WTC11 (cell line): ENCODE measurements at regions not wholly inside any gene's neighbourhood (a gene's known extent, or its start where the extent isn't known, plus 50 kb on each side); places are given as distances from the start of the nearest gene placed in this dataset.

Experiments used
- ATAC-seq: fragments of 200-7000 bp; cut with Tn5 transposase; 2 replicates; pipeline ENCODE4 v1.10.0; 2021; ENCODE audit warnings: mild to moderate bottlenecking, moderate library complexity
- CTCF ChIA-PET: fragments of 300-600 bp; sonication (Branson Sonifier 250); formaldehyde crosslinking; loops from one replicate; lab custom pipeline; 2021; ENCODE audit warnings: antibody characterized with exemption; lab: Charles Lee
- POLR2A ChIA-PET: fragments of 350-600 bp; sonication (Branson Sonifier 250); formaldehyde crosslinking; loops from one replicate; lab custom pipeline; 2021; ENCODE audit warnings: antibody characterized with exemption; lab: Charles Lee
- DNase-seq: peaks from one replicate; pipeline ENCODE4 v3.0.0; 2021; ENCODE audit warnings: low spot score
- H3K27ac Mint-ChIP-seq: 2 replicates; pipeline ENCODE4 v1.8.0; 2021; ENCODE audit warnings: mixed read lengths
- H3K27me3 Mint-ChIP-seq: 2 replicates; pipeline ENCODE4 v1.8.0; 2021; ENCODE audit warnings: low read depth, mild to moderate bottlenecking, moderate library complexity, mixed read lengths
- H3K36me3 Mint-ChIP-seq: 2 replicates; pipeline ENCODE4 v1.8.0; 2021; ENCODE audit warnings: mixed read lengths
- H3K4me1 Mint-ChIP-seq: 2 replicates; pipeline ENCODE4 v1.8.0; 2022; ENCODE audit warnings: mixed read lengths
- H3K4me3 Mint-ChIP-seq: 2 replicates; pipeline ENCODE4 v1.8.0; 2021; ENCODE audit warnings: mild to moderate bottlenecking, moderate library complexity, mixed read lengths
- H3K9me3 Mint-ChIP-seq: 2 replicates; pipeline ENCODE4 v1.8.0; 2021; ENCODE audit warnings: mixed read lengths
- AR ChIP-seq: fragments of 250-450 bp; sonication (Bioruptor Pico); IDR thresholded peaks from 2 replicates; pipeline ENCODE4 v1.9.0; 2021; ENCODE audit warnings: mild to moderate bottlenecking
- ATF1 ChIP-seq: sonication (generic); formaldehyde crosslinking; IDR thresholded peaks from 2 replicates; pipeline ENCODE4 v1.8.1; 2023; ENCODE audit warnings: mild to moderate bottlenecking, moderate library complexity, missing genetic modification reagents
- ATF2 ChIP-seq: sonication (generic); formaldehyde crosslinking; IDR thresholded peaks from 2 replicates; pipeline ENCODE4 v1.8.1; 2022; ENCODE audit warnings: low read depth, missing genetic modification reagents, borderline replicate concordance
- CREM ChIP-seq: sonication (generic); formaldehyde crosslinking; IDR thresholded peaks from 2 replicates; pipeline ENCODE4 v1.8.1; 2022; ENCODE audit warnings: mild to moderate bottlenecking, missing genetic modification reagents, moderate library complexity
- CTCF ChIP-seq: fragments of 200-600 bp; IDR thresholded peaks from 2 replicates; pipeline ENCODE4 v1.8.0; 2022; ENCODE audit warnings: antibody characterized with exemption
- FOXJ3 ChIP-seq: sonication (generic); formaldehyde crosslinking; IDR thresholded peaks from 2 replicates; pipeline ENCODE4 v1.9.0; 2021; ENCODE audit warnings: missing genetic modification reagents, mild to moderate bottlenecking, borderline replicate concordance
- FOXK1 ChIP-seq: sonication (generic); formaldehyde crosslinking; IDR thresholded peaks from 2 replicates; pipeline ENCODE4 v1.8.0; 2022; ENCODE audit warnings: mild to moderate bottlenecking, moderate library complexity, missing genetic modification reagents
- GRHL2 ChIP-seq: fragments of 250-450 bp; sonication (Bioruptor Pico); IDR thresholded peaks from 2 replicates; pipeline ENCODE4 v1.8.0; 2022; ENCODE audit warnings: mild to moderate bottlenecking, moderate library complexity; ENCODE audit not compliant: insufficient replicate concordance, severe bottlenecking
- NFATC4 ChIP-seq: fragments of 250-450 bp; sonication (Bioruptor Pico); IDR thresholded peaks from 2 replicates; pipeline ENCODE4 v1.9.0; 2021; ENCODE audit warnings: mild to moderate bottlenecking
- NFE2L1 ChIP-seq: sonication (generic); formaldehyde crosslinking; IDR thresholded peaks from 2 replicates; pipeline ENCODE4 v1.8.1; 2023; ENCODE audit warnings: missing genetic modification reagents
- PREB ChIP-seq: sonication (generic); formaldehyde crosslinking; IDR thresholded peaks from 2 replicates; pipeline ENCODE4 v1.8.1; 2022; ENCODE audit warnings: mild to moderate bottlenecking, missing genetic modification reagents, moderate library complexity, borderline replicate concordance
- SP1 ChIP-seq: sonication (generic); formaldehyde crosslinking; conservative IDR thresholded peaks from 2 replicates; pipeline ENCODE4 v1.8.1; 2022; ENCODE audit warnings: missing genetic modification reagents
- TCF7 ChIP-seq: sonication (generic); formaldehyde crosslinking; IDR thresholded peaks from 2 replicates; pipeline ENCODE4 v1.8.0; 2022; ENCODE audit warnings: mild to moderate bottlenecking, low read depth, missing genetic modification reagents, moderate library complexity
- TEAD4 ChIP-seq: sonication (generic); formaldehyde crosslinking; IDR thresholded peaks from 2 replicates; pipeline ENCODE4 v1.8.0; 2022; ENCODE audit warnings: mild to moderate bottlenecking, missing genetic modification reagents
- ZNF396 ChIP-seq: fragments of 250-450 bp; sonication (Bioruptor Pico); IDR thresholded peaks from 2 replicates; pipeline ENCODE4 v1.8.0; 2021; ENCODE audit warnings: mild to moderate bottlenecking, moderate library complexity, borderline replicate concordance
- ZNF671 ChIP-seq: fragments of 250-450 bp; sonication (Bioruptor Pico); IDR thresholded peaks from 2 replicates; pipeline ENCODE4 v1.8.0; 2021; ENCODE audit warnings: mild to moderate bottlenecking

- ChIA-PET CTCF (no interaction called here), POLR2A (no interaction called here)
- Mint-ChIP-seq H3K4me3 (no peak overlapping the region), H3K27me3 (no peaks in the 10 kb centered on the region), H3K9me3 (peaks cover 15% of the 10 kb centered on the region), H3K27ac (no peak overlapping the region), H3K4me1 (peaks cover 7% of the 10 kb centered on the region; the same call in 1 of the 2 replicates), H3K36me3 (no peaks in the 10 kb centered on the region)
- ATAC-seq (no peak), DNase-seq (no peak)
- TF ChIP-seq NFE2L1 (CRISPR knock-in tag), result no peak
- no peak for TF ChIP-seq ZNF671 (CRISPR knock-in tag)
- no peak for TF ChIP-seq CREM (CRISPR knock-in tag)
- TF ChIP-seq AR (CRISPR knock-in tag), result no peak
- TF ChIP-seq TCF7 (CRISPR knock-in tag), result no peak
- TF ChIP-seq FOXJ3 (CRISPR knock-in tag), result no peak
- TF ChIP-seq ZNF396 (CRISPR knock-in tag), result no peak
- no peak for TF ChIP-seq SP1 (CRISPR knock-in tag)
- no peak for TF ChIP-seq CTCF
- no peak for TF ChIP-seq FOXK1 (CRISPR knock-in tag)
- TF ChIP-seq PREB (CRISPR knock-in tag), result no peak
- no peak for TF ChIP-seq ATF1 (CRISPR knock-in tag)
- TF ChIP-seq TEAD4 (CRISPR knock-in tag), result no peak
These were observed 96.9 kb downstream of the THBS2 start for GRCh38 chr6:169156793-169157147.

GRCh38 chr6:169156108-169156792 is 97.4 kb downstream of the THBS2 start:
- H3K4me3 Mint-ChIP-seq, result no peak overlapping the region
- H3K27ac Mint-ChIP-seq, result no peak overlapping the region
- no peak for ATAC-seq

More at GRCh38 chr6:169156108-169156792, 97.4 kb downstream of the THBS2 start:
- no peaks in the 10 kb centered on the region; the same call in 1 of the 2 replicates for H3K36me3 Mint-ChIP-seq
- no peaks in the 10 kb centered on the region for H3K27me3 Mint-ChIP-seq
- TF ChIP-seq GRHL2, result no peak
- TF ChIP-seq NFATC4 (CRISPR knock-in tag), result no peak
- TF ChIP-seq ATF2 (CRISPR knock-in tag), result no peak
- no peak for TF ChIP-seq FOXJ3 (CRISPR knock-in tag)
- DNase-seq, result no peak
- ChIA-PET POLR2A (no interaction called here), CTCF (no interaction called here)
- H3K9me3 Mint-ChIP-seq, result peaks cover 17% of the 10 kb centered on the region
- peaks cover 7% of the 10 kb centered on the region; the same call in 1 of the 2 replicates for H3K4me1 Mint-ChIP-seq
